ENCODE measurements at regions not wholly inside any gene's neighbourhood (a gene's known extent, or its start where the extent isn't known, plus 50 kb on each side); places are given as distances from the start of the nearest gene placed in this dataset.

DNA sequence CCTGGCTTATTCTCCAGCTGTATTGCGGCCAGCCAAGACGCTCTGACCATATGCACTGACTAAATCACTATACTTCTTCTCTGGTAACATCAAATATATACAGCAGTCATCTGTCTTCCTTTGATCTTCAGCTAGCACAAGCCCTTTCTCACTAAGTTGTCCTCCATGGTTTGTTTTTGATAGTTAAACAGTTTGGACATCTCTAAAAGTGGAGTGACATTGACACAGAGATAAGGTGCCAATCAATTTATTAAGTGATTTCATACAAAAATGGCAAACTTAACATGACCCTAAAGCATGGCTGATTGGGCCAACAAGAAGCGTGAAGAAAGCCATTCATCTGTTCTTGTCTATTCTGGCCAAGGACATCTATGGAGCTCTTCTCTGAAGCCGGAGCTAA is 334.9 kb downstream of the NKX6-1 start:
- H3K9me3 ChIP-seq (replicated peaks; ENCODE audit: control insufficient read depth, insufficient read depth, low read length) = no peaks in the 10 kb centered on the region
- H3K36me3 ChIP-seq (ENCODE audit: control insufficient read depth in 2 of 2, extremely low read depth in 1 of 2, insufficient read depth in 2 of 2, low read length in 2 of 2) = no peaks in the 10 kb centered on the region
- FAIRE-seq (no peak), DNase-seq (ENCODE audit: low read depth, low spot score) (no peak)
- H3K9ac ChIP-seq (replicated peaks; ENCODE audit: extremely low read depth, insufficient read depth, low read length) = no peak overlapping the region
- no peaks in the 10 kb centered on the region for H3K79me2 ChIP-seq (ENCODE audit: control insufficient read depth, insufficient read depth, low read length)
- H2AFZ ChIP-seq (ENCODE audit: low read depth, low read length) = no peak overlapping the region
- dilution Hi-C loops (cut with MboI; ENCODE audit: extremely low pct_ligation_motif_present, low sequenced_read_pairs) (no loop called here), intact Hi-C loops (cut with micrococcal nuclease) (no loop called here)
- no peak overlapping the region for H3K4me3 ChIP-seq (replicated peaks in 1 of 3; ENCODE audit: insufficient read depth in 1 of 3, low read depth in 1 of 3, low read length in 3 of 3)
- H3K27me3 ChIP-seq (ENCODE audit: control insufficient read depth in 2 of 2, insufficient read depth in 2 of 2, low read length in 2 of 2) = no peaks in the 10 kb centered on the region
- no peaks in the 10 kb centered on the region for H4K20me1 ChIP-seq (replicated peaks; ENCODE audit: control insufficient read depth, extremely low read depth, insufficient read depth, low read length)
- ChIA-PET CTCF (no interaction called here), POLR2A (no interaction called here)
- no peak overlapping the region for H3K27ac ChIP-seq (ENCODE audit: insufficient read depth, low read depth, low read length)
- no peaks in the 10 kb centered on the region for H3K4me1 ChIP-seq (ENCODE audit: control insufficient read depth, extremely low read depth, insufficient read depth, low read length)
- H3K4me2 ChIP-seq (ENCODE audit: insufficient read depth, low read length) = no peak overlapping the region
- no peak for TF ChIP-seq FOS (IDR thresholded peaks at IDR 0.05; ENCODE audit: borderline replicate concordance, insufficient read depth, low read length)
- TF ChIP-seq EZH2 (IDR thresholded peaks at IDR 0.05; ENCODE audit: borderline replicate concordance, low read depth, low read length, severe bottlenecking) = no peak
- TF ChIP-seq, protein P1, sequence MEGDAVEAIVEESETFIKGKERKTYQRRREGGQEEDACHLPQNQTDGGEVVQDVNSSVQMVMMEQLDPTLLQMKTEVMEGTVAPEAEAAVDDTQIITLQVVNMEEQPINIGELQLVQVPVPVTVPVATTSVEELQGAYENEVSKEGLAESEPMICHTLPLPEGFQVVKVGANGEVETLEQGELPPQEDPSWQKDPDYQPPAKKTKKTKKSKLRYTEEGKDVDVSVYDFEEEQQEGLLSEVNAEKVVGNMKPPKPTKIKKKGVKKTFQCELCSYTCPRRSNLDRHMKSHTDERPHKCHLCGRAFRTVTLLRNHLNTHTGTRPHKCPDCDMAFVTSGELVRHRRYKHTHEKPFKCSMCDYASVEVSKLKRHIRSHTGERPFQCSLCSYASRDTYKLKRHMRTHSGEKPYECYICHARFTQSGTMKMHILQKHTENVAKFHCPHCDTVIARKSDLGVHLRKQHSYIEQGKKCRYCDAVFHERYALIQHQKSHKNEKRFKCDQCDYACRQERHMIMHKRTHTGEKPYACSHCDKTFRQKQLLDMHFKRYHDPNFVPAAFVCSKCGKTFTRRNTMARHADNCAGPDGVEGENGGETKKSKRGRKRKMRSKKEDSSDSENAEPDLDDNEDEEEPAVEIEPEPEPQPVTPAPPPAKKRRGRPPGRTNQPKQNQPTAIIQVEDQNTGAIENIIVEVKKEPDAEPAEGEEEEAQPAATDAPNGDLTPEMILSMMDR (IDR thresholded peaks at IDR 0.05; ENCODE audit: extremely low read depth in 1 of 2, insufficient read depth in 1 of 2, low read depth in 1 of 2, low read length in 2 of 2) = no peak
- no peak for TF ChIP-seq JUN (IDR thresholded peaks at IDR 0.05; ENCODE audit: borderline replicate concordance, insufficient read depth, insufficient read length, low read depth)
- TF ChIP-seq MYC (IDR thresholded peaks at IDR 0.05; ENCODE audit: low read depth, low read length) = no peak
- TF ChIP-seq, protein P2, sequence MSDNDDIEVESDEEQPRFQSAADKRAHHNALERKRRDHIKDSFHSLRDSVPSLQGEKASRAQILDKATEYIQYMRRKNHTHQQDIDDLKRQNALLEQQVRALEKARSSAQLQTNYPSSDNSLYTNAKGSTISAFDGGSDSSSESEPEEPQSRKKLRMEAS (IDR thresholded peaks at IDR 0.05; ENCODE audit: insufficient read depth, insufficient read length) = no peak
- TF ChIP-seq POLR2A (IDR thresholded peaks at IDR 0.05; ENCODE audit: low read depth, low read length) = no peak
- no peak for TF ChIP-seq GATA2 (IDR thresholded peaks at IDR 0.05; ENCODE audit: insufficient read depth, insufficient read length, low read depth, low read length)
- TF ChIP-seq POLR2AphosphoS5 (IDR thresholded peaks at IDR 0.05; ENCODE audit: insufficient read depth, low read depth, low read length) = no peak
- no peaks in the 10 kb centered on the region for H3K9me1 ChIP-seq (replicated peaks; ENCODE audit: control insufficient read depth, extremely low read depth, insufficient read depth, low read length)
- BruUV-seq (replicated peaks) = no TSS peak
